ENCODE measurements at regions not wholly inside any gene's neighbourhood (a gene's known extent, or its start where the extent isn't known, plus 50 kb on each side); places are given as distances from the start of the nearest gene placed in this dataset.

DNA sequence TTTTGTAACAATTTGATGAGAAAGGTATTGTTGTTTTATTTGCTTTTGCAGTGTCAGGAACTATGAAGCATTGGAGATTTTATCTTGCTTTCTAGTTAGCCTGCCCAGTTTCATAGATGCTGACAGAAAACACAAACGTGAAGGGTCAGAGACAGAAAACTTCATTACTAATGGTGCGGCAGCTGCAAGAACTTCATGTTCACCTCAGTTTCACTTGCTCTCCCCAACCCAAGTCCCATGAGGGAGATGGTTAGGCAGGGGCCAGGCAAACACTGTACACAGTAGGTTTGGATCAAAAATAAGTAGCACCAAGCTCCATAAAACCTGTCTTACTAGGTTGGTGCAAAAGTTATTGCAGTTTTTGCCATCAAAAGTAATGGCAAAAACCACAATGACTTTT lies 550.2 kb upstream of the MIR17HG start:
- intact Hi-C loops (cut with micrococcal nuclease), result no loop called here
- 9% methylated on average over 2 of the region's 2 CpGs for WGBS (ENCODE audit: insufficient coverage, low coverage, missing lambda C conversion rate)

More for the DNA sequence above, 550.2 kb upstream of the MIR17HG start:
- Histone ChIP-seq H2AFZ (ENCODE audit: low read depth, low read length) (no peak overlapping the region), H3K9me1 (ENCODE audit: control insufficient read depth, insufficient read depth, low read length) (no peaks in the 10 kb centered on the region), H3K9me3 (replicated peaks; ENCODE audit: control insufficient read depth, insufficient read depth, low read depth, low read length) (peaks cover 4% of the 10 kb centered on the region; the same call in 1 of the 2 replicates), H3K27me3 (ENCODE audit: control insufficient read depth in 2 of 2, insufficient read depth in 2 of 2, low read length in 2 of 2) (no peaks in the 10 kb centered on the region), H3K4me3 (no peak overlapping the region), H3K4me1 (replicated peaks in 1 of 2; ENCODE audit: control insufficient read depth in 2 of 2, insufficient read depth in 2 of 2, low read length in 2 of 2) (no peaks in the 10 kb centered on the region), H4K20me1 (replicated peaks; ENCODE audit: control insufficient read depth, insufficient read depth, low read length) (no peaks in the 10 kb centered on the region), H3K36me3 (ENCODE audit: control insufficient read depth, insufficient read depth, low read length) (no peaks in the 10 kb centered on the region), H3K9ac (ENCODE audit: insufficient read depth in 1 of 2, low read depth in 2 of 2, low read length in 2 of 2) (no peak overlapping the region), H3K4me2 (ENCODE audit: insufficient read depth, low read length) (no peak overlapping the region), H3K79me2 (ENCODE audit: control insufficient read depth, insufficient read depth, low read length) (no peaks in the 10 kb centered on the region), H3K27ac (ENCODE audit: extremely low read depth, low read depth, low read length) (no peak overlapping the region)
- POLR2A ChIA-PET, result no interaction called here
- DNase-seq (ENCODE audit: extremely low read depth in 1 of 4, low spot score in 3 of 4), result no peak
- no TSS peak for BruUV-seq (replicated peaks)
- CTCF ChIA-PET (ENCODE audit: low intra/inter-chr PET ratio), result no interaction called here
- FAIRE-seq, result no peak
- in situ Hi-C loops (cut with MboI), result no loop called here
- no peak for ATAC-seq
- TF ChIP-seq LEF1 (IDR thresholded peaks at IDR 0.05) (no peak), SUPT5H (IDR thresholded peaks at IDR 0.05) (no peak), IRF2 (CRISPR knock-in tag; IDR thresholded peaks at IDR 0.05) (peak; percentile 23; the same call in 1 of the 2 replicates), CHD4 (IDR thresholded peaks at IDR 0.05; ENCODE audit: insufficient read depth, insufficient replicate concordance, low read depth, low read length, poor library complexity, severe bottlenecking) (no peak)
- TF ChIP-seq, protein P1, sequence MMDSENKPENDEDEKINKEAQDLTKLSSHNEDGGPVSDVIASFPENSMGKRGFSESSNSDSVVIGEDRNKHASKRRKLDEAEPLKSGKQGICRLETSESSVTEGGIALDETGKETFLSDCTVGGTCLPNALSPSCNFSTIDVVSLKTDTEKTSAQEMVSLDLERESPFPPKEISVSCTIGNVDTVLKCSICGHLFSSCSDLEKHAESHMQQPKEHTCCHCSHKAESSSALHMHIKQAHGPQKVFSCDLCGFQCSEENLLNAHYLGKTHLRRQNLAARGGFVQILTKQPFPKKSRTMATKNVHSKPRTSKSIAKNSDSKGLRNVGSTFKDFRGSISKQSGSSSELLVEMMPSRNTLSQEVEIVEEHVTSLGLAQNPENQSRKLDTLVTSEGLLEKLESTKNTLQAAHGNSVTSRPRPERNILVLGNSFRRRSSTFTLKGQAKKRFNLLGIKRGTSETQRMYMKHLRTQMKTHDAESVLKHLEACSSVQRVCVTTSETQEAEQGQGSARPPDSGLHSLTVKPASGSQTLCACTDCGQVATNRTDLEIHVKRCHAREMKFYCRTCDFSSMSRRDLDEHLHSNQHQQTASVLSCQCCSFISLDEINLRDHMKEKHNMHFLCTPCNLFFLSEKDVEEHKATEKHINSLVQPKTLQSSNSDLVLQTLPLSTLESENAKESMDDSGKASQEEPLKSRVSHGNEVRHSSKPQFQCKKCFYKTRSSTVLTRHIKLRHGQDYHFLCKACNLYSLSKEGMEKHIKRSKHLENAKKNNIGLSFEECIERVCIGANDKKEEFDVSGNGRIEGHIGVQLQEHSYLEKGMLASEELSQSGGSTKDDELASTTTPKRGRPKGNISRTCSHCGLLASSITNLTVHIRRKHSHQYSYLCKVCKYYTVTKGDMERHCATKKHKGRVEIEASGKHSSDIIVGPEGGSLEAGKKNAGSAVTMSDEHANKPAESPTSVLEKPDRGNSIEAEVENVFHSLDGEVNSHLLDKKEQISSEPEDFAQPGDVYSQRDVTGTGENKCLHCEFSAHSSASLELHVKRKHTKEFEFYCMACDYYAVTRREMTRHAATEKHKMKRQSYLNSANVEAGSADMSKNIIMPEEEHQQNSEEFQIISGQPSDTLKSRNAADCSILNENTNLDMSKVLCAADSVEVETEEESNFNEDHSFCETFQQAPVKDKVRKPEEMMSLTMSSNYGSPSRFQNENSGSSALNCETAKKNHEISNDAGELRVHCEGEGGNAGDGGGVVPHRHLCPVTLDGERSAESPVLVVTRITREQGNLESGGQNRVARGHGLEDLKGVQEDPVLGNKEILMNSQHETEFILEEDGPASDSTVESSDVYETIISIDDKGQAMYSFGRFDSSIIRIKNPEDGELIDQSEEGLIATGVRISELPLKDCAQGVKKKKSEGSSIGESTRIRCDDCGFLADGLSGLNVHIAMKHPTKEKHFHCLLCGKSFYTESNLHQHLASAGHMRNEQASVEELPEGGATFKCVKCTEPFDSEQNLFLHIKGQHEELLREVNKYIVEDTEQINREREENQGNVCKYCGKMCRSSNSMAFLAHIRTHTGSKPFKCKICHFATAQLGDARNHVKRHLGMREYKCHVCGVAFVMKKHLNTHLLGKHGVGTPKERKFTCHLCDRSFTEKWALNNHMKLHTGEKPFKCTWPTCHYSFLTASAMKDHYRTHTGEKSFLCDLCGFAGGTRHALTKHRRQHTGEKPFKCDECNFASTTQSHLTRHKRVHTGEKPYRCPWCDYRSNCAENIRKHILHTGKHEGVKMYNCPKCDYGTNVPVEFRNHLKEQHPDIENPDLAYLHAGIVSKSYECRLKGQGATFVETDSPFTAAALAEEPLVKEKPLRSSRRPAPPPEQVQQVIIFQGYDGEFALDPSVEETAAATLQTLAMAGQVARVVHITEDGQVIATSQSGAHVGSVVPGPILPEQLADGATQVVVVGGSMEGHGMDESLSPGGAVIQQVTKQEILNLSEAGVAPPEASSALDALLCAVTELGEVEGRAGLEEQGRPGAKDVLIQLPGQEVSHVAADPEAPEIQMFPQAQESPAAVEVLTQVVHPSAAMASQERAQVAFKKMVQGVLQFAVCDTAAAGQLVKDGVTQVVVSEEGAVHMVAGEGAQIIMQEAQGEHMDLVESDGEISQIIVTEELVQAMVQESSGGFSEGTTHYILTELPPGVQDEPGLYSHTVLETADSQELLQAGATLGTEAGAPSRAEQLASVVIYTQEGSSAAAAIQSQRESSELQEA (IDR thresholded peaks at IDR 0.05; ENCODE audit: low read depth), result no peak

All from K562 (cell line).